Activated CD8-positive, alpha-beta T cell treated with anti-CD3 and anti-CD28 coated beads for 36 hours (primary cell): ENCODE measurements at regions not wholly inside any gene's neighbourhood (a gene's known extent, or its start where the extent isn't known, plus 50 kb on each side); places are given as distances from the start of the nearest gene placed in this dataset.
"Not testable (repeated sequence)": the region's sequence is repeated elsewhere in the genome, so short reads cannot be mapped to it uniquely, and the experiment has no call there.

Source experiments
- ATAC-seq: fragments of 200-7000 bp; cut with Tn5 transposase; one replicate; pipeline ENCODE4 v1.10.0; 2021; ENCODE audit warnings: mild to moderate bottlenecking, moderate library complexity
- CTCF ChIA-PET: fragments of 350-600 bp; sonication (Branson Sonifier 250); formaldehyde crosslinking; loops from one replicate; lab custom pipeline; 2021; ENCODE audit warnings: antibody characterized with exemption; lab: Charles Lee
- POLR2A ChIA-PET: fragments of 350-600 bp; sonication (Branson Sonifier 250); formaldehyde crosslinking; loops from one replicate; lab custom pipeline; 2021; ENCODE audit warnings: antibody characterized with exemption; lab: Charles Lee
- DNase-seq: peaks from one replicate; pipeline ENCODE4 v3.0.0-alpha.2; 2020
- H3K27ac Mint-ChIP-seq: one replicate; pipeline ENCODE4 v1.8.0; 2021; ENCODE audit warnings: mild to moderate bottlenecking, mixed read lengths
- H3K27me3 Mint-ChIP-seq: one replicate; pipeline ENCODE4 v1.8.0; 2021; ENCODE audit warnings: mixed read lengths
- H3K36me3 Mint-ChIP-seq: one replicate; pipeline ENCODE4 v1.8.0; 2021; ENCODE audit warnings: low read depth, mixed read lengths
- H3K4me1 Mint-ChIP-seq: one replicate; pipeline ENCODE4 v1.8.0; 2021; ENCODE audit warnings: low read depth, mixed read lengths
- H3K4me3 Mint-ChIP-seq: one replicate; pipeline ENCODE4 v1.8.0; 2021; ENCODE audit warnings: mild to moderate bottlenecking, moderate library complexity, mixed read lengths
- H3K9me3 Mint-ChIP-seq: one replicate; pipeline ENCODE4 v1.8.0; 2021; ENCODE audit warnings: mixed read lengths
- intact Hi-C: fragments of 100-400 bp; cut with micrococcal nuclease; formaldehyde crosslinking; loops from one replicate; pipeline ENCODE4 v1.10.0; 2022
- TF ChIP-seq, protein P1 (sequence below): fragments of 200-600 bp; IDR thresholded peaks from one replicate; pipeline ENCODE4 v1.8.0; 2022; ENCODE audit warnings: antibody characterized with exemption, mild to moderate bottlenecking

DNA sequence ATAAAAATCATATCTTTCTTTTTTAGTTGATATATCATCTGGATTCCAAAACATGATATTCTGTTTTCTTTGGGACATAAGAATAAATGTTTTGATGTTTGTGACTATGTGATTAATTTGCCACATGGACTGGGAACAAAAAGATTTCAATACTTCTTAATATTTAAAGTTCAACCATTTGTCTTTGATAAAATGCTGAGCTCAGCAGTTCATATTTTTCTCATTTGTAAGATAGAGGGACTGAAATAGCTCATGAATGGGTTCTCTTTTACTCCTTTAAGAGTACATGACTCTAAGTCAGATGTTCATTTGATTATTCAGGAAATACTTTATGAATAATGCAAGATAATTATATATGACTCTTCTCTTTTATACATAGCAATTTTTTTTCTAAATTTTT is 205.9 kb upstream of the FAM47A start:
- intact Hi-C loops, result no loop called here
- POLR2A ChIA-PET, result no interaction called here
- Mint-ChIP-seq H3K27me3 (no peaks in the 10 kb centered on the region), H3K36me3 (no peaks in the 10 kb centered on the region), H3K9me3 (no peaks in the 10 kb centered on the region), H3K4me3 (no peak overlapping the region), H3K4me1 (no peaks in the 10 kb centered on the region), H3K27ac (no peak overlapping the region)
- ATAC-seq (no peak), DNase-seq (no peak)
- TF ChIP-seq, protein P1, sequence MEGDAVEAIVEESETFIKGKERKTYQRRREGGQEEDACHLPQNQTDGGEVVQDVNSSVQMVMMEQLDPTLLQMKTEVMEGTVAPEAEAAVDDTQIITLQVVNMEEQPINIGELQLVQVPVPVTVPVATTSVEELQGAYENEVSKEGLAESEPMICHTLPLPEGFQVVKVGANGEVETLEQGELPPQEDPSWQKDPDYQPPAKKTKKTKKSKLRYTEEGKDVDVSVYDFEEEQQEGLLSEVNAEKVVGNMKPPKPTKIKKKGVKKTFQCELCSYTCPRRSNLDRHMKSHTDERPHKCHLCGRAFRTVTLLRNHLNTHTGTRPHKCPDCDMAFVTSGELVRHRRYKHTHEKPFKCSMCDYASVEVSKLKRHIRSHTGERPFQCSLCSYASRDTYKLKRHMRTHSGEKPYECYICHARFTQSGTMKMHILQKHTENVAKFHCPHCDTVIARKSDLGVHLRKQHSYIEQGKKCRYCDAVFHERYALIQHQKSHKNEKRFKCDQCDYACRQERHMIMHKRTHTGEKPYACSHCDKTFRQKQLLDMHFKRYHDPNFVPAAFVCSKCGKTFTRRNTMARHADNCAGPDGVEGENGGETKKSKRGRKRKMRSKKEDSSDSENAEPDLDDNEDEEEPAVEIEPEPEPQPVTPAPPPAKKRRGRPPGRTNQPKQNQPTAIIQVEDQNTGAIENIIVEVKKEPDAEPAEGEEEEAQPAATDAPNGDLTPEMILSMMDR, result no peak
- CTCF ChIA-PET, result no interaction called here

DNA sequence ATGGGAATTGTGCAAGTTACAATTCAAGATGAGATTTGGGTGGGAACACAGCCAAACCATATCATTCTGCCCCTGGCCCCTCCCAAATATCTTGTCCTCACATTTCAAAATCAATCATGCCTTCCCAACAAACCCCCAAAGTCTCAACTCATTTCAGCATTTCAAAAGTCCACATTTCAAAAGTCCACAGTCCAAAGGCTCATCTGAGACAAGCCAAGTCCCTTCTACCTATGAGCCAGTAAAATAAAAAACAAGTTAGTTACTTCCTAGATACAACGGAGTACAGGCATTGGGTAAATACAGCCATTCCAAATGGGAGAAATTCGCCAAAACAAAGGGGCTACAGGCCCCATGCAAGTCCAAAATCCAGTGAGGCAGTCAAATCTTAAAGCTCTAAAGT is 203.3 kb upstream of the FAM47A start:
- not testable (repeated sequence) for H3K27ac Mint-ChIP-seq, H3K36me3 Mint-ChIP-seq

DNA sequence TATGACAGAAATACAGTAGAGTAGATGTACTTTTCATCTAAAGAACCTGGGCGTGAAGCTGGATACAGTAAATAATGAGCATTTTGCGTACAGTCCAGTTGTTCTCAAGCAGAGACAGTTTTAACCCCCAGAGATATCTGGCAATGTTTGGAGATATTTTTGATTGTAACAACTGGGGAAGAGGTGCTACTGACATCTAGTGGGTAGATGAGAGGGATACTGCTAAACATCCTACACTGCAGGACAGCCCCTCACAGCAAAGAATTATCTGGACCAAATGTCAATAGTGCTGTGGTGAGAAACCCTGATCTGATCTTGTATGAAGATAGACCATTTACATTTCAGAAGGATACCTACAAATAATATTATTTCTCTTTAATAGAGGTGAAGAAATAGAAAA is 200.2 kb upstream of the FAM47A start:
- DNase-seq (no peak), ATAC-seq (no peak)
- no peaks in the 10 kb centered on the region for H3K4me1 Mint-ChIP-seq
- no peaks in the 10 kb centered on the region for H3K27me3 Mint-ChIP-seq
- H3K4me3 Mint-ChIP-seq, result no peak overlapping the region
- CTCF ChIA-PET, result no interaction called here
- intact Hi-C loops, result no loop called here
- H3K36me3 Mint-ChIP-seq, result no peaks in the 10 kb centered on the region
- no peaks in the 10 kb centered on the region for H3K9me3 Mint-ChIP-seq
- TF ChIP-seq, protein P1, result no peak
- H3K27ac Mint-ChIP-seq, result no peak overlapping the region
- POLR2A ChIA-PET, result no interaction called here

More for the DNA sequence above, 203.3 kb upstream of the FAM47A start:
- H3K27me3 Mint-ChIP-seq, H3K9me3 Mint-ChIP-seq, intact Hi-C loops, ATAC-seq, CTCF ChIA-PET, POLR2A ChIA-PET, H3K4me1 Mint-ChIP-seq, H3K4me3 Mint-ChIP-seq, DNase-seq: not testable (repeated sequence)

DNA sequence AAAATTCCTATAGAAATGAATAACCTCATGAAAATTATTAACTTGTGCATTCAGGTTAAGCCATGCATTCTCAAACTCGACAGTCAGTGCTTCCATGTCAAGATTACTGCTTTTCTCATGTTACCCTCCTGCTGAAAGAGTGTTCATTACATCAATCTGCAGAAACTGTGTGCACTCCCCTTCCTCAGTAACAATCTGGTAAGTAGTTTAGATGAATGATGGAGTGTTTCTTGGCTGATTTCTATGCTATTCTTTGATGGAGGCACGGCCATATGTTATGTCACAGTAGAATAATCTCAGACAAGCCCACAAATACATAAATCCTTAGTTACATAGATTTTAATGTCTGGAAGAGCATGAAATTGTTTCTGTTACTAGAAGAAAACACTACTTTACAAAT is 193.3 kb upstream of the FAM47A start:
- peaks cover 2% of the 10 kb centered on the region for H3K9me3 Mint-ChIP-seq
- CTCF ChIA-PET, result no interaction called here
- H3K27me3 Mint-ChIP-seq, result no peaks in the 10 kb centered on the region
- ATAC-seq, result no peak
- H3K27ac Mint-ChIP-seq, result no peak overlapping the region
- H3K4me1 Mint-ChIP-seq, result no peaks in the 10 kb centered on the region
- intact Hi-C loops, result no loop called here
- DNase-seq, result no peak
- POLR2A ChIA-PET, result interaction anchor here (0.6 kb wide), 1 partner anchor 1458 kb away, joined by 3 read pairs; no protein-coding TSS in a partner anchor
- no peak overlapping the region for H3K4me3 Mint-ChIP-seq
- no peaks in the 10 kb centered on the region for H3K36me3 Mint-ChIP-seq
- TF ChIP-seq, protein P1, result no peak

DNA sequence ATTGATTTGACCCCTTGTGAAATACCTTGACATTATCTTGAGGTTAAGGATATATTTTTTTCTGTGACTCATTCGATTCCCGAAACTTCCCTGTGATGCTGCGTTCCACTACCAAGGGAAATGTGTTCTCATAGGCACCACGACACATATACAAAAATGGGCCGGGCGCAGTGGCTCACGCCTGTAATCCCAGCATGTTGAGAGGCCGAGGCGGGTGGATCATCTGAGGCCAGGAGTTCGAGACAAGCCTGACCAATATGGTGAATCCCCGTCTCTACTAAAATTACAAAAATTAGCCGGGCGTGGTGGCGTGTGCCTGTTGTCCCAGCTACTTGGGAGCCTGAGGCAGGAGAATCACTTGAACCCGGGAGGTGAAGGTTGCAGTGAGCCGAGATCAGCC is 188.3 kb upstream of the FAM47A start:
- H3K27ac Mint-ChIP-seq, ATAC-seq, H3K36me3 Mint-ChIP-seq, DNase-seq, CTCF ChIA-PET, H3K4me1 Mint-ChIP-seq, H3K4me3 Mint-ChIP-seq, intact Hi-C loops, POLR2A ChIA-PET, H3K27me3 Mint-ChIP-seq, H3K9me3 Mint-ChIP-seq: not testable (repeated sequence)

DNA sequence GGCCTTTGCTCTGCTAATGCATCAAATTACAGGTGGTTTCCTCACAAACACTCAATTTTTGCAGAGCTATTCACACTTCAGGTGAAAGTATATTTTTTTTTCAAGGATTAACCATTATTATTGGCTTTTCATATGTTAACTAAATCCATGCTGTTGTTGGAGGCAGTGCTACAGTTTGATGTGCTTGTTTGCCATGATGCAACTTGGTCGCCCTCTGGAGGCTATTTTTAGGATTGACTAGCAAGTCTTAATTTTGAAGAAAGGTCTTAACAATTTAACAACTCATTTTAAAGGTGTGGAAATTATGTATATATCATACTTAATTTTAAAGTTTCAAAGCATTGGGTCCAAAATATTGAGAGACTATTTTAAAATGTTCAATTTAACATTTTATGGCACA is 168.8 kb upstream of the FAM47A start:
- CTCF ChIA-PET, result interaction anchor here (0.7 to 1.6 kb wide), 2 partner anchors 13 to 867 kb away, joined by 3 to 5 read pairs; no protein-coding TSS in a partner anchor
- ATAC-seq (no peak), DNase-seq (peak; percentile 29)
- Mint-ChIP-seq H3K9me3 (no peaks in the 10 kb centered on the region), H3K27me3 (no peaks in the 10 kb centered on the region), H3K36me3 (no peaks in the 10 kb centered on the region), H3K4me1 (no peaks in the 10 kb centered on the region), H3K27ac (no peak overlapping the region), H3K4me3 (no peak overlapping the region)
- intact Hi-C loops, result no loop called here
- TF ChIP-seq, protein P1, result peak; percentile 26
- POLR2A ChIA-PET, result no interaction called here
